ENCODE measurements at regions not wholly inside any gene's neighbourhood (a gene's known extent, or its start where the extent isn't known, plus 50 kb on each side); places are given as distances from the start of the nearest gene placed in this dataset.

DNA sequence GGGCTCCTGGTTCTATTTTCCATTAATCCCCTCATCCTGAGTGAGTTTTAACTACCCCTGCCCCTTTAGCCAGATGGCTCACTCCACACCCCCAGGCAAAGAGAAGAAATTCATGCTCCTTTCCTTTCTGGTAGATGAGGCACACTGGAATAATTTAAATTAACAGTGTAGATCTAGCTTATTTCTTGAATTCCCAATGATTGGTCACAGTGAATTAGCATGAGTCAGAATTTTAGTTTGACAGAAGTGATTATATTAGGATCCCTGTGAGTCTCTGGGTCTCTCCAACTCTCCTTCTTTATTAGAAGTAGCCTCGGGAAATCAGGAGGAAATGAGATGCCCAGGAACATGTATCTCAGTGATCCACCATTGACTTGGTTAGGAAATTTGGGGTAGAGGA, 103.1 kb upstream of the KAZN start:
- no peak for TF ChIP-seq CREB1 (CRISPR knock-in tag; IDR thresholded peaks at IDR 0.05)
- TF ChIP-seq, protein P1, sequence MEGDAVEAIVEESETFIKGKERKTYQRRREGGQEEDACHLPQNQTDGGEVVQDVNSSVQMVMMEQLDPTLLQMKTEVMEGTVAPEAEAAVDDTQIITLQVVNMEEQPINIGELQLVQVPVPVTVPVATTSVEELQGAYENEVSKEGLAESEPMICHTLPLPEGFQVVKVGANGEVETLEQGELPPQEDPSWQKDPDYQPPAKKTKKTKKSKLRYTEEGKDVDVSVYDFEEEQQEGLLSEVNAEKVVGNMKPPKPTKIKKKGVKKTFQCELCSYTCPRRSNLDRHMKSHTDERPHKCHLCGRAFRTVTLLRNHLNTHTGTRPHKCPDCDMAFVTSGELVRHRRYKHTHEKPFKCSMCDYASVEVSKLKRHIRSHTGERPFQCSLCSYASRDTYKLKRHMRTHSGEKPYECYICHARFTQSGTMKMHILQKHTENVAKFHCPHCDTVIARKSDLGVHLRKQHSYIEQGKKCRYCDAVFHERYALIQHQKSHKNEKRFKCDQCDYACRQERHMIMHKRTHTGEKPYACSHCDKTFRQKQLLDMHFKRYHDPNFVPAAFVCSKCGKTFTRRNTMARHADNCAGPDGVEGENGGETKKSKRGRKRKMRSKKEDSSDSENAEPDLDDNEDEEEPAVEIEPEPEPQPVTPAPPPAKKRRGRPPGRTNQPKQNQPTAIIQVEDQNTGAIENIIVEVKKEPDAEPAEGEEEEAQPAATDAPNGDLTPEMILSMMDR (IDR thresholded peaks at IDR 0.05) = no peak
- TF ChIP-seq, protein P2, sequence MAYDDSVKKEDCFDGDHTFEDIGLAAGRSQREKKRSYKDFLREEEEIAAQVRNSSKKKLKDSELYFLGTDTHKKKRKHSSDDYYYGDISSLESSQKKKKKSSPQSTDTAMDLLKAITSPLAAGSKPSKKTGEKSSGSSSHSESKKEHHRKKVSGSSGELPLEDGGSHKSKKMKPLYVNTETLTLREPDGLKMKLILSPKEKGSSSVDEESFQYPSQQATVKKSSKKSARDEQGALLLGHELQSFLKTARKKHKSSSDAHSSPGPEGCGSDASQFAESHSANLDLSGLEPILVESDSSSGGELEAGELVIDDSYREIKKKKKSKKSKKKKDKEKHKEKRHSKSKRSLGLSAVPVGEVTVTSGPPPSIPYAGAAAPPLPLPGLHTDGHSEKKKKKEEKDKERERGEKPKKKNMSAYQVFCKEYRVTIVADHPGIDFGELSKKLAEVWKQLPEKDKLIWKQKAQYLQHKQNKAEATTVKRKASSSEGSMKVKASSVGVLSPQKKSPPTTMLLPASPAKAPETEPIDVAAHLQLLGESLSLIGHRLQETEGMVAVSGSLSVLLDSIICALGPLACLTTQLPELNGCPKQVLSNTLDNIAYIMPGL (CRISPR knock-in tag; IDR thresholded peaks at IDR 0.05) = no peak
- TF ChIP-seq ETV6 (CRISPR knock-in tag; IDR thresholded peaks at IDR 0.05) = no peak
- no peak for TF ChIP-seq MYBL2 (CRISPR knock-in tag; IDR thresholded peaks at IDR 0.05)
- TF ChIP-seq, protein P3, sequence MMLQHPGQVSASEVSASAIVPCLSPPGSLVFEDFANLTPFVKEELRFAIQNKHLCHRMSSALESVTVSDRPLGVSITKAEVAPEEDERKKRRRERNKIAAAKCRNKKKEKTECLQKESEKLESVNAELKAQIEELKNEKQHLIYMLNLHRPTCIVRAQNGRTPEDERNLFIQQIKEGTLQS (CRISPR knock-in tag; conservative IDR thresholded peaks at IDR 0.05) = no peak
- TF ChIP-seq TCF7 (CRISPR knock-in tag; IDR thresholded peaks at IDR 0.05; ENCODE audit: low read depth) = no peak
- no peak for TF ChIP-seq RELA (CRISPR knock-in tag; IDR thresholded peaks at IDR 0.05; ENCODE audit: borderline replicate concordance)
- TF ChIP-seq, protein P4, sequence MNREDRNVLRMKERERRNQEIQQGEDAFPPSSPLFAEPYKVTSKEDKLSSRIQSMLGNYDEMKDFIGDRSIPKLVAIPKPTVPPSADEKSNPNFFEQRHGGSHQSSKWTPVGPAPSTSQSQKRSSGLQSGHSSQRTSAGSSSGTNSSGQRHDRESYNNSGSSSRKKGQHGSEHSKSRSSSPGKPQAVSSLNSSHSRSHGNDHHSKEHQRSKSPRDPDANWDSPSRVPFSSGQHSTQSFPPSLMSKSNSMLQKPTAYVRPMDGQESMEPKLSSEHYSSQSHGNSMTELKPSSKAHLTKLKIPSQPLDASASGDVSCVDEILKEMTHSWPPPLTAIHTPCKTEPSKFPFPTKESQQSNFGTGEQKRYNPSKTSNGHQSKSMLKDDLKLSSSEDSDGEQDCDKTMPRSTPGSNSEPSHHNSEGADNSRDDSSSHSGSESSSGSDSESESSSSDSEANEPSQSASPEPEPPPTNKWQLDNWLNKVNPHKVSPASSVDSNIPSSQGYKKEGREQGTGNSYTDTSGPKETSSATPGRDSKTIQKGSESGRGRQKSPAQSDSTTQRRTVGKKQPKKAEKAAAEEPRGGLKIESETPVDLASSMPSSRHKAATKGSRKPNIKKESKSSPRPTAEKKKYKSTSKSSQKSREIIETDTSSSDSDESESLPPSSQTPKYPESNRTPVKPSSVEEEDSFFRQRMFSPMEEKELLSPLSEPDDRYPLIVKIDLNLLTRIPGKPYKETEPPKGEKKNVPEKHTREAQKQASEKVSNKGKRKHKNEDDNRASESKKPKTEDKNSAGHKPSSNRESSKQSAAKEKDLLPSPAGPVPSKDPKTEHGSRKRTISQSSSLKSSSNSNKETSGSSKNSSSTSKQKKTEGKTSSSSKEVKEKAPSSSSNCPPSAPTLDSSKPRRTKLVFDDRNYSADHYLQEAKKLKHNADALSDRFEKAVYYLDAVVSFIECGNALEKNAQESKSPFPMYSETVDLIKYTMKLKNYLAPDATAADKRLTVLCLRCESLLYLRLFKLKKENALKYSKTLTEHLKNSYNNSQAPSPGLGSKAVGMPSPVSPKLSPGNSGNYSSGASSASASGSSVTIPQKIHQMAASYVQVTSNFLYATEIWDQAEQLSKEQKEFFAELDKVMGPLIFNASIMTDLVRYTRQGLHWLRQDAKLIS (CRISPR knock-in tag; IDR thresholded peaks at IDR 0.05; ENCODE audit: borderline replicate concordance) = no peak
- no peak for TF ChIP-seq NFYB (CRISPR knock-in tag; conservative IDR thresholded peaks at IDR 0.05; ENCODE audit: low read depth)
- no peak for TF ChIP-seq RORB (CRISPR knock-in tag; IDR thresholded peaks at IDR 0.05)
